ENCODE measurements at regions not wholly inside any gene's neighbourhood (a gene's known extent, or its start where the extent isn't known, plus 50 kb on each side); places are given as distances from the start of the nearest gene placed in this dataset.

DNA sequence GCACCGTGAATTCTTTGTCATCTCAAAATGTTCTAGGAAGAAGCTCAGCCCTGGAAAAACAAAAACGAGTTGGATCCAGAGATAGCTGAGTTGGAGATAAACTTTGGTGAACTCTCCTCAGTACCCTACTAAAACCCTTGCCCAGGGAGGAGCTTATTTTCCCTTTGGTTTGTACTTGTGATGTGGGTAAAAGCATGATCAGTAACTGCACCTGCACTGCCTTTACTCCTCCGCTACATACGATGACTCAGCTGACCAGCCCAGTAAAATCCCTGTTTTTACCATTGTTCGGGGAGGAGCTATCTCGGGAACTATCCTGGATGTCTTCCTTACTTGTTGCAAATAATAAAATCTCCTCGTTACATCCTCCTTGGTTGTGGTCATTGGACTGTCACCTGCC lies 359.3 kb downstream of the SH2D4B start:
- DNase-seq (ENCODE audit: low spot score) (no peak), ATAC-seq (no peak)
- no peak overlapping the region for H3K27ac ChIP-seq (ENCODE audit: extremely low read length, insufficient read depth, low read length)

DNA sequence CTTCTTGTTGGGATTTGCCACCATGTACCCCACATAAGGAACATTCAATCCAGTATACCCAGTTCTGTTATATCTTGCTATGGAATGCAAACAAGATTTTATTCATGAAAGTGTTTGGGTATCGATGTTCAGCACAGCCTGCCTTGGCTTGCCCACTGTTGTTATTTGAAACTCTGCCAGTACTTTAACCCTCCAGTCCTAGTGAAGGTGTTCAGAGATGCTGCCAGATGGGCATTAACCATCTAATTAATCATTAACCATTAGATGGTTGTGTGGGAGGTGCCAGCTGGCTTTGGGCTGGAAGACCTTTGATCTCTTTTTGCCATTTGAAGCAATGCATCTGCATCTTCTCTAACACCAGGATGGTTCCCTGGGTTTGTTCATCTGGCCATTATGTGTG lies 363.0 kb downstream of the SH2D4B start:
- Histone ChIP-seq H2AFZ (ENCODE audit: low read length) (no peak overlapping the region), H3K9me3 (ENCODE audit: low read length) (no peaks in the 10 kb centered on the region), H3K4me3 (replicated peaks in 1 of 3; ENCODE audit: insufficient read depth in 1 of 3, low read depth in 2 of 3, low read length in 3 of 3) (no peak overlapping the region), H3K79me2 (ENCODE audit: insufficient read depth, low read length) (no peaks in the 10 kb centered on the region), H3K36me3 (replicated peaks in 1 of 2; ENCODE audit: control insufficient read depth in 1 of 2, insufficient read depth in 2 of 2, low read length in 2 of 2) (no peaks in the 10 kb centered on the region), H3K27me3 (ENCODE audit: control insufficient read depth in 1 of 2, insufficient read depth in 2 of 2, low read length in 2 of 2) (no peaks in the 10 kb centered on the region), H3K9ac (ENCODE audit: insufficient read depth, low read depth, low read length) (no peak overlapping the region), H3K4me2 (ENCODE audit: low read depth, low read length) (no peak overlapping the region), H3K27ac (ENCODE audit: extremely low read length, insufficient read depth, low read length) (no peak overlapping the region), H3K4me1 (ENCODE audit: insufficient read depth, low read length) (0 out of 2 replicates have a peak, but pooled peaks cover 5% of the 10 kb centered on the region), H4K20me1 (ENCODE audit: insufficient read depth, low read length) (no peaks in the 10 kb centered on the region)
- ATAC-seq (no peak), DNase-seq (ENCODE audit: low spot score) (peak; percentile 2), FAIRE-seq (no peak)
- in situ Hi-C loops (cut with HindIII; ENCODE audit: extremely low pct_ligation_motif_present, low pct_unique_long_range_greater_than_20kb), result no loop called here
- POLR2A ChIA-PET, result no interaction called here
- WGBS (ENCODE audit: low lambda C conversion rate), result 38% methylated on average over 1 of the region's 1 CpG
- BruUV-seq (replicated peaks), result no TSS peak
- CTCF ChIA-PET (ENCODE audit: low intra/inter-chr PET ratio, low total read pairs), result no interaction called here
- intact Hi-C loops (cut with micrococcal nuclease; ENCODE audit: unreplicated experiment), result no loop called here
- TF ChIP-seq ZFP37 (CRISPR knock-in tag; IDR thresholded peaks at IDR 0.05; ENCODE audit: borderline replicate concordance) (no peak), PHF21A (CRISPR knock-in tag; IDR thresholded peaks at IDR 0.05) (no peak), CENPT (CRISPR knock-in tag; IDR thresholded peaks at IDR 0.05; ENCODE audit: low read depth) (no peak), THYN1 (CRISPR knock-in tag; IDR thresholded peaks at IDR 0.05; ENCODE audit: borderline replicate concordance, low read depth) (no peak), GTF3A (CRISPR knock-in tag; conservative IDR thresholded peaks at IDR 0.05) (no peak), SP5 (CRISPR knock-in tag; IDR thresholded peaks at IDR 0.05; ENCODE audit: borderline replicate concordance, low read depth) (no peak), KLF6 (CRISPR knock-in tag; IDR thresholded peaks at IDR 0.05) (no peak), ZNF879 (CRISPR knock-in tag; IDR thresholded peaks at IDR 0.05) (no peak), HOXA9 (CRISPR knock-in tag; IDR thresholded peaks at IDR 0.05; ENCODE audit: borderline replicate concordance) (no peak), ISL2 (CRISPR knock-in tag; IDR thresholded peaks at IDR 0.05) (no peak), NRL (CRISPR knock-in tag; IDR thresholded peaks at IDR 0.05; ENCODE audit: borderline replicate concordance) (no peak)
- TF ChIP-seq, protein P1, sequence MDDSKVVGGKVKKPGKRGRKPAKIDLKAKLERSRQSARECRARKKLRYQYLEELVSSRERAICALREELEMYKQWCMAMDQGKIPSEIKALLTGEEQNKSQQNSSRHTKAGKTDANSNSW (CRISPR knock-in tag; IDR thresholded peaks at IDR 0.05; ENCODE audit: borderline replicate concordance), result no peak
- TF ChIP-seq, protein P2, sequence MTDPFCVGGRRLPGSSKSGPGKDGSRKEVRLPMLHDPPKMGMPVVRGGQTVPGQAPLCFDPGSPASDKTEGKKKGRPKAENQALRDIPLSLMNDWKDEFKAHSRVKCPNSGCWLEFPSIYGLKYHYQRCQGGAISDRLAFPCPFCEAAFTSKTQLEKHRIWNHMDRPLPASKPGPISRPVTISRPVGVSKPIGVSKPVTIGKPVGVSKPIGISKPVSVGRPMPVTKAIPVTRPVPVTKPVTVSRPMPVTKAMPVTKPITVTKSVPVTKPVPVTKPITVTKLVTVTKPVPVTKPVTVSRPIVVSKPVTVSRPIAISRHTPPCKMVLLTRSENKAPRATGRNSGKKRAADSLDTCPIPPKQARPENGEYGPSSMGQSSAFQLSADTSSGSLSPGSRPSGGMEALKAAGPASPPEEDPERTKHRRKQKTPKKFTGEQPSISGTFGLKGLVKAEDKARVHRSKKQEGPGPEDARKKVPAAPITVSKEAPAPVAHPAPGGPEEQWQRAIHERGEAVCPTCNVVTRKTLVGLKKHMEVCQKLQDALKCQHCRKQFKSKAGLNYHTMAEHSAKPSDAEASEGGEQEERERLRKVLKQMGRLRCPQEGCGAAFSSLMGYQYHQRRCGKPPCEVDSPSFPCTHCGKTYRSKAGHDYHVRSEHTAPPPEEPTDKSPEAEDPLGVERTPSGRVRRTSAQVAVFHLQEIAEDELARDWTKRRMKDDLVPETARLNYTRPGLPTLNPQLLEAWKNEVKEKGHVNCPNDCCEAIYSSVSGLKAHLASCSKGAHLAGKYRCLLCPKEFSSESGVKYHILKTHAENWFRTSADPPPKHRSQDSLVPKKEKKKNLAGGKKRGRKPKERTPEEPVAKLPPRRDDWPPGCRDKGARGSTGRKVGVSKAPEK (CRISPR knock-in tag; IDR thresholded peaks at IDR 0.05; ENCODE audit: borderline replicate concordance), result no peak

More for the DNA sequence above, 359.3 kb downstream of the SH2D4B start:
- no peak overlapping the region for H3K9ac ChIP-seq (ENCODE audit: insufficient read depth, low read depth, low read length)
- WGBS (ENCODE audit: low lambda C conversion rate), result 7% methylated on average over 7 of the region's 7 CpGs
- 0 out of 2 replicates have a peak, but pooled peaks cover 5% of the 10 kb centered on the region for H3K4me1 ChIP-seq (ENCODE audit: insufficient read depth, low read length)
- intact Hi-C loops (cut with micrococcal nuclease; ENCODE audit: unreplicated experiment), result no loop called here
- no peaks in the 10 kb centered on the region for H3K9me3 ChIP-seq (ENCODE audit: low read length)
- POLR2A ChIA-PET, result no interaction called here
- H3K4me2 ChIP-seq (ENCODE audit: low read depth, low read length), result no peak overlapping the region
- CTCF ChIA-PET (ENCODE audit: low intra/inter-chr PET ratio, low total read pairs), result no interaction called here
- no peaks in the 10 kb centered on the region for H3K79me2 ChIP-seq (ENCODE audit: insufficient read depth, low read length)
- H2AFZ ChIP-seq (ENCODE audit: low read length), result no peak overlapping the region
- no peak overlapping the region for H3K4me3 ChIP-seq (replicated peaks in 1 of 3; ENCODE audit: insufficient read depth in 1 of 3, low read depth in 2 of 3, low read length in 3 of 3)
- in situ Hi-C loops (cut with HindIII; ENCODE audit: extremely low pct_ligation_motif_present, low pct_unique_long_range_greater_than_20kb), result no loop called here
- TF ChIP-seq, protein P3, sequence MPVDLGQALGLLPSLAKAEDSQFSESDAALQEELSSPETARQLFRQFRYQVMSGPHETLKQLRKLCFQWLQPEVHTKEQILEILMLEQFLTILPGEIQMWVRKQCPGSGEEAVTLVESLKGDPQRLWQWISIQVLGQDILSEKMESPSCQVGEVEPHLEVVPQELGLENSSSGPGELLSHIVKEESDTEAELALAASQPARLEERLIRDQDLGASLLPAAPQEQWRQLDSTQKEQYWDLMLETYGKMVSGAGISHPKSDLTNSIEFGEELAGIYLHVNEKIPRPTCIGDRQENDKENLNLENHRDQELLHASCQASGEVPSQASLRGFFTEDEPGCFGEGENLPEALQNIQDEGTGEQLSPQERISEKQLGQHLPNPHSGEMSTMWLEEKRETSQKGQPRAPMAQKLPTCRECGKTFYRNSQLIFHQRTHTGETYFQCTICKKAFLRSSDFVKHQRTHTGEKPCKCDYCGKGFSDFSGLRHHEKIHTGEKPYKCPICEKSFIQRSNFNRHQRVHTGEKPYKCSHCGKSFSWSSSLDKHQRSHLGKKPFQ (CRISPR knock-in tag; IDR thresholded peaks at IDR 0.05; ENCODE audit: insufficient replicate concordance), result no peak
- TF ChIP-seq HDAC2 (CRISPR knock-in tag; IDR thresholded peaks at IDR 0.05) (no peak), HDAC1 (CRISPR knock-in tag; IDR thresholded peaks at IDR 0.05) (no peak), SKI (IDR thresholded peaks at IDR 0.05; ENCODE audit: partially characterized antibody) (no peak), ZSCAN20 (CRISPR knock-in tag; IDR thresholded peaks at IDR 0.05; ENCODE audit: borderline replicate concordance) (no peak)
- BruUV-seq (replicated peaks), result no TSS peak
- no peak for FAIRE-seq
- H3K36me3 ChIP-seq (replicated peaks in 1 of 2; ENCODE audit: control insufficient read depth in 1 of 2, insufficient read depth in 2 of 2, low read length in 2 of 2), result no peaks in the 10 kb centered on the region
- H3K27me3 ChIP-seq (ENCODE audit: control insufficient read depth in 1 of 2, insufficient read depth in 2 of 2, low read length in 2 of 2), result no peaks in the 10 kb centered on the region
- no peaks in the 10 kb centered on the region for H4K20me1 ChIP-seq (ENCODE audit: insufficient read depth, low read length)

Data from HepG2 (cell line).